ENCODE measurements at regions not wholly inside any gene's neighbourhood (a gene's known extent, or its start where the extent isn't known, plus 50 kb on each side); places are given as distances from the start of the nearest gene placed in this dataset.
A peak's percentile ranks its signal among the peaks of the same experiment; 100 is the strongest.

GRCh38 chr18:68623342-68623741, 91.6 kb downstream of the TMX3 start:
- FAIRE-seq (peak; percentile 92), DNase-seq (ENCODE audit: low read depth in 1 of 2, low spot score in 2 of 2) (peak; percentile 15 to 62)
- H4K20me1 ChIP-seq (replicated peaks in 1 of 2; ENCODE audit: control insufficient read depth in 1 of 2, insufficient read depth in 2 of 2, low read length in 2 of 2), result no peaks in the 10 kb centered on the region
- 0% methylated on average over 3 of the region's 3 CpGs; no CpG with 5 or more reads in 1 of the 2 experiments for WGBS, 2 experiments (ENCODE audit: extremely low coverage in 1 of 2, insufficient coverage in 1 of 2, insufficient read length in 1 of 2, insufficient replicate concordance in 2 of 2, low coverage in 1 of 2, low lambda C conversion rate in 2 of 2, missing lambda C conversion rate in 1 of 2)
- H3K79me2 ChIP-seq (ENCODE audit: control insufficient read depth in 1 of 2, insufficient read depth in 2 of 2, low read length in 2 of 2), result no peaks in the 10 kb centered on the region
- no peaks in the 10 kb centered on the region for H3K27me3 ChIP-seq (replicated peaks in 1 of 4; ENCODE audit: control insufficient read depth in 3 of 4, extremely low read depth in 1 of 4, insufficient read depth in 3 of 4, low read length in 3 of 4)
- no peak overlapping the region for H3K27ac ChIP-seq (ENCODE audit: low read depth, low read length)
- H3K4me1 ChIP-seq (replicated peaks in 1 of 4; ENCODE audit: control insufficient read depth in 3 of 4, insufficient read depth in 4 of 4, low read length in 3 of 4), result no peaks in the 10 kb centered on the region
- no peak overlapping the region for H4K91ac ChIP-seq (replicated peaks; ENCODE audit: insufficient read length, low read length)
- no peak overlapping the region for H3K4me3 ChIP-seq (ENCODE audit: extremely low read depth in 1 of 4, insufficient read depth in 2 of 4, low read depth in 3 of 4, low read length in 4 of 4)
- no peak overlapping the region for H3K14ac ChIP-seq (ENCODE audit: insufficient read length)
- no peak overlapping the region for H2BK15ac ChIP-seq (ENCODE audit: low read length)
- ChIA-PET CTCF (ENCODE audit: partially characterized antibody) (interaction anchor here (0.7 to 0.9 kb wide), 7 partner anchors 19 to 1413 kb away, joined by 3 to 6 read pairs (median 3); no protein-coding TSS in a partner anchor), POLR2A (ENCODE audit: partially characterized antibody) (no interaction called here)
- H3K36me3 ChIP-seq (ENCODE audit: control insufficient read depth in 2 of 4, insufficient read depth in 4 of 4, low read length in 3 of 4), result no peaks in the 10 kb centered on the region
- H2AFZ ChIP-seq (ENCODE audit: low read length), result no peak overlapping the region
- no peak overlapping the region for H4K8ac ChIP-seq (ENCODE audit: extremely low read depth, insufficient read depth, low read length)
- no peak overlapping the region for H3K4me2 ChIP-seq (ENCODE audit: insufficient read depth in 1 of 2, low read depth in 2 of 2, low read length in 2 of 2)
- H3K9ac ChIP-seq (replicated peaks in 1 of 4; ENCODE audit: extremely low read depth in 1 of 4, low read depth in 3 of 4, low read length in 3 of 4), result no peak overlapping the region
- H2BK12ac ChIP-seq (ENCODE audit: low read depth, low read length), result no peak overlapping the region
- no peak overlapping the region for H2BK120ac ChIP-seq (replicated peaks; ENCODE audit: low read depth, low read length)
- H3K56ac ChIP-seq (replicated peaks; ENCODE audit: insufficient read length, low read depth, low read length), result no peak overlapping the region
- H3K23me2 ChIP-seq (ENCODE audit: low read depth, low read length), result no peaks in the 10 kb centered on the region
- H4K5ac ChIP-seq (ENCODE audit: insufficient read length, low read depth, low read length), result no peak overlapping the region
- H2BK5ac ChIP-seq (ENCODE audit: low read depth, low read length), result no peak overlapping the region
- no peaks in the 10 kb centered on the region for H3K9me3 ChIP-seq (ENCODE audit: insufficient read depth in 2 of 2, low read depth in 1 of 2, low read length in 1 of 2)
- H3K4ac ChIP-seq (replicated peaks; ENCODE audit: insufficient read length, low read depth, low read length), result no peak overlapping the region
- H2AK5ac ChIP-seq (ENCODE audit: low read depth, low read length), result no peak overlapping the region
- H3K23ac ChIP-seq (ENCODE audit: insufficient read length), result no peak overlapping the region
- TF ChIP-seq SUZ12 (IDR thresholded peaks at IDR 0.05; ENCODE audit: low read length) (no peak), RNF2 (IDR thresholded peaks at IDR 0.05; ENCODE audit: borderline replicate concordance, low read depth, low read length, missing control alignments, poor library complexity, severe bottlenecking) (no peak), RAD21 (IDR thresholded peaks at IDR 0.05 in 1 of 2, conservative IDR thresholded peaks at IDR 0.05 in 1 of 2; ENCODE audit: low read depth in 2 of 2, low read length in 2 of 2) (peak; percentile 90 to 94), PHF8 (conservative IDR thresholded peaks at IDR 0.05; ENCODE audit: low read depth, low read length) (no peak), TAF1 (IDR thresholded peaks at IDR 0.05; ENCODE audit: low read depth, low read length) (no peak), TEAD4 (IDR thresholded peaks at IDR 0.05; ENCODE audit: low read depth, low read length) (no peak), CTCF (IDR thresholded peaks at IDR 0.05; ENCODE audit: control extremely low read depth in 1 of 3, insufficient read depth in 1 of 3, low read depth in 1 of 3, low read length in 3 of 3) (peak; percentile 41 to 75 (median 69))
- no peaks in the 10 kb centered on the region for H3K79me1 ChIP-seq (ENCODE audit: low read depth, low read length)
- H3K18ac ChIP-seq (ENCODE audit: extremely low read depth, low read length), result no peak overlapping the region
- H2BK20ac ChIP-seq (ENCODE audit: low read length), result no peak overlapping the region
